ENCODE measurements at regions not wholly inside any gene's neighbourhood (a gene's known extent, or its start where the extent isn't known, plus 50 kb on each side); places are given as distances from the start of the nearest gene placed in this dataset.

DNA sequence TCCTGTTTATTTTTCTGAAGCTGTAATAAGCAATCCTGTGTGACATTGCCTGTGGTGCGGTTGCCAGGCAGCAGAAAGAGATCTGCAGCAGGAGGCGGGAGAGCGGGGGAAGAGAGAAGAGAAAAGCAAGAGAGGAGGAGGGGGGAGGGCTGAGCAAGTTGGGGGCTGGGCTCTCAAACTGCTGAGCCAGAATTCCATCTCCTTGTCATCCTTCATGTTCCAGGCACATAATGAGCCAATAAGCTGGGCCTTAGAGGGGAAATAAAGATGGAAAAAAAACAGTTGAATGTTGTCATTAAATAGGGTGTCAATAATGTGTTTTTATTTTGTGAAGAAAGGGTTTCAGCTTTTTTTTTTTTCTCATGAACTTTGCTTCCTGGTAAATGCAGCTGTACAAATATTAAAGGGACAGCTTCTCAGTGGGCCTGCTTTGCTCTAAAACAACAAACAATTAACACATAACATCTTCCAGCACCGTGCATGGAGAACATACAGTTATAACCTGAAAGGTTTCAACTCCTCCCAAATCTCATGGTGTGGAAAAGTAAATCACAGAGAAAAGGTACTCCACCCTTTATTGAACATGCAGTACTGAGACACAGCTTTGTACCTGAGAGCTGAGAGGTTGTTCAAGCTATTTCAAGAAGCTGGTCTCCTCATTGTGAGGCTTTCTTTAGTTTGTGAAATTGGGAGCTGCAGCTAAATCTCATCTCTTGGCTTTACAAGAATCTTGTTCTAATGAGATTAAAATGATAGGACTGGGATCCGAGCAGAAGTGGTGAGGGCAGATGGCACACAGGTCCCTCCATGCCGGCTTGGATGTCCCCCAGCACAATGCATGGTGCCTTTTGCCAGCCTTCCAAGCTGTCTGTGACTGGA lies 451.1 kb upstream of the KCNMB2 start:
- ATAC-seq, result no peak
- ChIA-PET POLR2A (no interaction called here), CTCF (interaction anchor here (0.7 to 1.6 kb wide), 2 partner anchors 10 to 67 kb away, joined by 3 to 6 read pairs; no protein-coding TSS in a partner anchor)
- Mint-ChIP-seq H3K4me1 (ENCODE audit: low read depth) (peaks cover 16% of the 10 kb centered on the region), H3K4me3 (no peak overlapping the region), H3K27me3 (ENCODE audit: low read depth) (no peaks in the 10 kb centered on the region), H3K9me3 (ENCODE audit: insufficient read depth) (no peaks in the 10 kb centered on the region), H3K36me3 (ENCODE audit: low read depth) (no peaks in the 10 kb centered on the region), H3K27ac (no peak overlapping the region)
- DNase-seq, result peak; percentile 27

DNA sequence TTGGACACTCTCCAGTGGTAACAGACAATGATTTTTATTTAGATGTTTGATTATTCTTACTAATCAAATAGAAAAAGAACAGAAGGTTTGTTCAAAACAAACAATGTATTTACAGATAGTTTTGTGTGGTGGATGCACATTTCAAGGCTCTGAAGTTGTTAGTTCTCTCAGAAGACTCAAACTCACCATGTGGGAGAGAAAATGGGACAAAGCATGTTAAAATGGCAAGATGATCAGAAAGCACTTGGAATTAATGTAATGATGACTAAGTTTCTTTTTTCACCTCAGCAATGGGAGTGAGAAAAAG lies 450.5 kb upstream of the KCNMB2 start:
- no peak overlapping the region for H3K27ac Mint-ChIP-seq
- ChIA-PET POLR2A (no interaction called here), CTCF (no interaction called here)
- no peaks in the 10 kb centered on the region for H3K36me3 Mint-ChIP-seq (ENCODE audit: low read depth)
- H3K4me3 Mint-ChIP-seq, result no peak overlapping the region
- ATAC-seq (no peak), DNase-seq (no peak)
- H3K4me1 Mint-ChIP-seq (ENCODE audit: low read depth), result peaks cover 15% of the 10 kb centered on the region
- no peaks in the 10 kb centered on the region for H3K9me3 Mint-ChIP-seq (ENCODE audit: insufficient read depth)
- no peaks in the 10 kb centered on the region for H3K27me3 Mint-ChIP-seq (ENCODE audit: low read depth)

DNA sequence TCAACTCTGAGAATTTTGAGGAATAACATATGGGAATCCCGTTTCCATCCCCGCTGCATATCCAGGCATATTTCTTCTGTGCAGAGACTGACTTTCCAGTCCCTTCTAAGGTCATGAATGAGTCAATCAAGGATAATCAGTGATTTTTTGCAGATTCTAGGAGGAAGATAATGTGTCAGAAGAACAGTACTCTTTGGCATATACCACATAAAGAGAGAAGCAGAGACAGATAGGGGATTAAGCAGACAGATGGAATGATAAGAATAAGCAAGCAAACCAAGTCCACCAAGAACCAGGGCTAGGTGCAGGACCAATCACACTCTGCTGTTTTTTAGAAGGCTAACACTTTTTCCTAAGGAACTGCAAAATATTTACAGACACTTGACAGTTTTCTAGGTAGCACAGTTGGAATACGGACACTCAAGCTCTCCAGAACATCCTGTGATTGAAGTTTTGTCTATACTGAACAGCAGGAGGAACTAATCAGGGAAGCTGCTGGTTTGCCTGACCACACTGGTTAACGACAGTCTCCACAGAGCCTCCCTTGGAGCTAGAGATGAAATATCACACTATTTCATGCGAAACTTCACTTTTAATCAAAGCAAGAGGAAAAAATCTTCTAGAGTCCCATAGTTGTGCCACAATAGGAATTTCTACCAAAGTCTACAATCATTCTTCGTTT lies 450.0 kb upstream of the KCNMB2 start:
- CTCF ChIA-PET, result no interaction called here

DNA sequence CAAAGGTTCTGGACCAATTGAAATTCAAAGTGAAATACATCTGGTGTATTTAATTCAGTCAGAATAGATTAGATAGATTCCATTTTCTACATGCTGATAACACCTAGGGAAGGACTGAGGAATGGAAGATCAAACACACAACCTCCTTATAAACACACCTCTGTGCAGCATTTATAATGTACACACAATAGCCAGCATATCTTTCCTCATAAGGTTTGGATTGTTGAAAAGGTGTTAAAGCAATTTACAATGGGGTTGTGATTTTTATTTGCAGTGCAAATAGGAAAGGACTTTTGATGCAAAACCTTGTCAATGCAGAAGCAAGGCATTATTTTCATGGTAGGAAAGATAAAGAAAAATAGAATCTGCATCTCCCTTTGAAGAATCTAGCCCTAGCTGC lies 448.9 kb upstream of the KCNMB2 start:
- Mint-ChIP-seq H3K27me3 (ENCODE audit: low read depth) (no peaks in the 10 kb centered on the region), H3K4me3 (no peak overlapping the region), H3K4me1 (ENCODE audit: low read depth) (peaks cover 15% of the 10 kb centered on the region), H3K27ac (no peak overlapping the region), H3K36me3 (ENCODE audit: low read depth) (no peaks in the 10 kb centered on the region), H3K9me3 (ENCODE audit: insufficient read depth) (no peaks in the 10 kb centered on the region)
- ChIA-PET CTCF (no interaction called here), POLR2A (no interaction called here)
- no peak for ATAC-seq
- no peak for DNase-seq

More for the DNA sequence above, 450.0 kb upstream of the KCNMB2 start:
- H3K27ac Mint-ChIP-seq, result no peak overlapping the region
- no peaks in the 10 kb centered on the region for H3K9me3 Mint-ChIP-seq (ENCODE audit: insufficient read depth)
- no peaks in the 10 kb centered on the region for H3K27me3 Mint-ChIP-seq (ENCODE audit: low read depth)
- no peak for DNase-seq
- H3K36me3 Mint-ChIP-seq (ENCODE audit: low read depth), result no peaks in the 10 kb centered on the region
- H3K4me3 Mint-ChIP-seq, result no peak overlapping the region
- POLR2A ChIA-PET, result no interaction called here
- H3K4me1 Mint-ChIP-seq (ENCODE audit: low read depth), result peaks cover 15% of the 10 kb centered on the region
- ATAC-seq, result no peak

DNA sequence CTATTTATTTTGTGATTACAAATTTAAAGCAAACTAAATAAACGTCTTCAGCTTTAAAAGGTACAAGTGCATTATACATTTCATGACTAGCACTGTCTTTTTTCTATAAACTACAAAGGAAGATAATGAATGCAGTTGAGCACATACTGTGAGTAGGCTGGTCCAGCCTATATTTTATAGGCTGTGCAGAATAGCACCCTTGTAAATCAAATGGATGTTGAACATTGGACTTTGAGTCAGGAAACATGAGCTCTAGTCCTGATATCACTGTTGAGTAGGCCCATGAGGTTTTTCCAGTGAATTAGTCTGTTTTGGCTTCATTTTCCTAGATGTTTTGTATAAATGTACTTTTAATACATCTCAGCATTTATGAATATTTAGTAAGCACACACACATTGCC lies 447.3 kb upstream of the KCNMB2 start:
- DNase-seq, result no peak

DNA sequence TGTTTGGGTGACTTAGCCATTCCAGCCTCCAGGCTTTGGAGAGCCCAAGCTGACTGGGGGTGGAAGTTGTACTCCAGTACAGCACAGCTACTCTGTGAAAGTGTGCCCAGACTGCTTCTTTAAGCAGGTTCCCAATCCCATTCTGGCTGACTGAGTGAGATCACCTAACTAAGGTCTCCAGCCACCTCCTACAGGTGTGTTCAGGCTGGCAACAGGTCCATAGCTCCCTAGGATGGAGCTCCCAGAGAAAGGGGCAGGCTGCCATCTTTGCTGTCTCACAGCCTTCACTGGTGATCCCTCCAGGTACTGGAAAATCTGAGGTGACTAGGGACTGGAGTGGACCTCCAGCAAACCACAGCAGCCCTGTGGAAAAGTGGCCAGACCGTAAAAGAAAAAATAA lies 445.3 kb upstream of the KCNMB2 start:
- ATAC-seq (no peak), DNase-seq (no peak)
- H3K27me3 Mint-ChIP-seq (ENCODE audit: low read depth), result no peaks in the 10 kb centered on the region
- H3K9me3 Mint-ChIP-seq (ENCODE audit: insufficient read depth), result peaks cover 4% of the 10 kb centered on the region
- no peaks in the 10 kb centered on the region for H3K4me1 Mint-ChIP-seq (ENCODE audit: low read depth)
- ChIA-PET CTCF (no interaction called here), POLR2A (no interaction called here)
- H3K27ac Mint-ChIP-seq, result no peak overlapping the region
- no peak overlapping the region for H3K4me3 Mint-ChIP-seq
- H3K36me3 Mint-ChIP-seq (ENCODE audit: low read depth), result no peaks in the 10 kb centered on the region

More for the DNA sequence above, 447.3 kb upstream of the KCNMB2 start:
- POLR2A ChIA-PET, result interaction anchor here (0.6 to 0.7 kb wide), 2 partner anchors 9 to 23 kb away, joined by 3 read pairs; no protein-coding TSS in a partner anchor
- Mint-ChIP-seq H3K4me1 (ENCODE audit: low read depth) (peaks cover 15% of the 10 kb centered on the region), H3K27ac (no peak overlapping the region), H3K36me3 (ENCODE audit: low read depth) (no peaks in the 10 kb centered on the region), H3K4me3 (no peak overlapping the region), H3K9me3 (ENCODE audit: insufficient read depth) (no peaks in the 10 kb centered on the region), H3K27me3 (ENCODE audit: low read depth) (no peaks in the 10 kb centered on the region)
- no peak for ATAC-seq
- CTCF ChIA-PET, result no interaction called here

DNA sequence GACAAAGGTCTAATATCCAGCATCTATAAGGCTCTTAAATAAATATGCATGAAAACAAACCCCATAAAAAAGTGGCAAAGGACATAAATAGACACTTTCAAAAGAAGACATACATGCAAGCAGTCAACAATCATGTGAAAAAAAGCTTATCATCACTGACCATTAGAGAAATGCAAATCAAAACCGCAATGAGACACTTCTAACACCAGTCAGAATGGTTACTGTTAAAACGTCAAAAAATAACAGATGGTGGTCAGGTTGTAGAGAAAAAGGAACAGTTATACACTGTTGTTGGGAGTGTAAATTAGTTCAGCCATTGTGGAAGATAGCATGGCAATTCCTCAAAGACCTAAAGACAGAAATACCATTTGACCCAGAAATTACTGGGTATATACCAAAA lies 440.7 kb upstream of the KCNMB2 start:
- ChIA-PET POLR2A (no interaction called here), CTCF (no interaction called here)
- no peak for ATAC-seq
- Mint-ChIP-seq H3K36me3 (ENCODE audit: low read depth) (no peaks in the 10 kb centered on the region), H3K27me3 (ENCODE audit: low read depth) (no peaks in the 10 kb centered on the region), H3K4me1 (ENCODE audit: low read depth) (no peaks in the 10 kb centered on the region), H3K27ac (no peak overlapping the region), H3K4me3 (no peak overlapping the region), H3K9me3 (ENCODE audit: insufficient read depth) (peaks cover 4% of the 10 kb centered on the region)
- DNase-seq, result no peak

DNA sequence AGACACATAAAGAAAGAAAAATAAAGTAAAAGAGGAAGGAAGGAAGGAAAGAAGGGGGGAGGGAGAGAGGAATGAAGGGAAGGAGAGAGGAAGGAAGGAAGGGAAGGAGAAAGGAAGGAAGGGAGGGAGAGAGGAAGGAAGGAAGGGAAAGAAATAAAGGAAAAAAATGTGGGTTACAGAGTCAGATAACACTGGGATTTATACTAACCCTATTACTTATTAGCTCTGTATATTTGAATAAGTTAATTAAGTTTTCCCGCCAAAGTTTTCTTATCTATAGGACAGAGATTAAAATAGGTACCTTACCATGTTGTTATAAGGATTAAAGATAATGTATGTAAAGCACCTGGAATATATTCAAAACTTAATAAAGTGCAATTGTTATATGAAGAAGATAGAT lies 439.3 kb upstream of the KCNMB2 start:
- Mint-ChIP-seq H3K27ac (no peak overlapping the region), H3K36me3 (ENCODE audit: low read depth) (no peaks in the 10 kb centered on the region), H3K4me1 (ENCODE audit: low read depth) (no peaks in the 10 kb centered on the region), H3K4me3 (no peak overlapping the region), H3K27me3 (ENCODE audit: low read depth) (no peaks in the 10 kb centered on the region), H3K9me3 (ENCODE audit: insufficient read depth) (peaks cover 4% of the 10 kb centered on the region)
- POLR2A ChIA-PET, result no interaction called here
- CTCF ChIA-PET, result no interaction called here
- DNase-seq (no peak), ATAC-seq (no peak)

DNA sequence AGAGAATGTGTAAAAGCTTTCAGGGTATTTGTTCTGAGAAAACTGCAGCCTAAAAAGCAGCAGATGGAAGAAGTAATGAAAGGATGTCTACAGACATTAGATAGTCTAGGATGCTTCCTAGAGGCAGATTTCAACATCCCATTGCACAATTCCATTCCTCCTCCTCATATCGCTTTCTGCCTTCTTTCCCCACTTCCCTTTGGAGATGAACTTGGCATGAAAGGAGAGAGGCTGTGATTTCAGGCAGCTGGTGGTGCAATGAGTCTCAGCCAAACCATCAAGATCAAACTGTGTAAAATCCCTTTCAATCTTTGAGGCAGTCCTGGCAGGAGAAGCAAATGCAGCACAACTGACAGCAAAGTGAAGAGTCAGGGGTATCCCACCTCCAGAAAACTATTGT lies 438.7 kb upstream of the KCNMB2 start:
- Mint-ChIP-seq H3K9me3 (ENCODE audit: insufficient read depth) (peaks cover 4% of the 10 kb centered on the region), H3K27me3 (ENCODE audit: low read depth) (no peaks in the 10 kb centered on the region), H3K4me3 (no peak overlapping the region), H3K27ac (no peak overlapping the region), H3K36me3 (ENCODE audit: low read depth) (no peaks in the 10 kb centered on the region), H3K4me1 (ENCODE audit: low read depth) (no peaks in the 10 kb centered on the region)
- no peak for DNase-seq
- ChIA-PET CTCF (no interaction called here), POLR2A (interaction anchor here (1.3 kb wide), 1 partner anchor 8 kb away, joined by 3 read pairs; no protein-coding TSS in a partner anchor)
- ATAC-seq, result no peak

DNA sequence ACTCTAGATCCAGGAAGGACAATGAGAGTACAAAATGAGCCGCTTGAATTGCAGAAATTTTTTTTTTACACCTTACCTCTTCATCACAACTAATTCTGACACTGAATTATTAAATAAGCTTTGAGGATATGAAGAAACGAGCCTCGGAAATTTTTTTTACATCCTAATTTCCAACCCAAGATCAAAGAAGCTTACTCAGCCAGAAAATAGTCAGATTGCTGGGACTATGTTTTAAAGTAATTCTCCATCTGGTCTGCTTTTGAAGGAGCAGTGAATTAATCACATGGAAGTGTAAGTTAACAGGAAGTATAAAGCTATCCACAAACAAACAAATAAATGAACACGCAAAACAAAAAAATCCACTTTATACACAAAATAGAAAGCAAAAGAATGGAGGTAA lies 437.0 kb upstream of the KCNMB2 start:
- ChIA-PET POLR2A (no interaction called here), CTCF (no interaction called here)
- Mint-ChIP-seq H3K4me1 (ENCODE audit: low read depth) (no peaks in the 10 kb centered on the region), H3K4me3 (no peak overlapping the region), H3K36me3 (ENCODE audit: low read depth) (no peaks in the 10 kb centered on the region), H3K27ac (no peak overlapping the region), H3K9me3 (ENCODE audit: insufficient read depth) (peaks cover 4% of the 10 kb centered on the region), H3K27me3 (ENCODE audit: low read depth) (no peaks in the 10 kb centered on the region)
- ATAC-seq, result no peak
- no peak for DNase-seq

DNA sequence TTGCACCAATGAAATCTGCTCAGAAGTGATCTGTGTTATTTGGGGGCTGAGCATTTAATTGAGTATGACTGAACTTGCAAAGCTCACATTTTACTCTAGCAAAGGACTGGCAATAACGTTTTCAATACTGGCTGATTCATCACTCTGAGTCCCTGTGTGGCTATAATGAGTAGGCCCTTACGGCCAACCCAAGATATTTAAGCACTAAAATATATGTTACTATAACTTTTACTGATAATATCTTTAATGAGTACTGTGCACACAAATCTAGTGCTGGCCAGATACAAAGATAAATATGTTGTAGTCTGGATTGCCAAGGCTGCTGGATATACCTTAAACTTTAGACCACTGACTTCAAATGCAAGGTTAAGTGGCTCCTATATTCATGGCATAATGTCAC lies 436.4 kb upstream of the KCNMB2 start:
- POLR2A ChIA-PET, result no interaction called here
- Mint-ChIP-seq H3K36me3 (ENCODE audit: low read depth) (no peaks in the 10 kb centered on the region), H3K4me1 (ENCODE audit: low read depth) (no peaks in the 10 kb centered on the region), H3K4me3 (no peak overlapping the region), H3K9me3 (ENCODE audit: insufficient read depth) (peaks cover 4% of the 10 kb centered on the region), H3K27me3 (ENCODE audit: low read depth) (no peaks in the 10 kb centered on the region), H3K27ac (no peak overlapping the region)
- CTCF ChIA-PET, result no interaction called here
- no peak for ATAC-seq
- no peak for DNase-seq

DNA sequence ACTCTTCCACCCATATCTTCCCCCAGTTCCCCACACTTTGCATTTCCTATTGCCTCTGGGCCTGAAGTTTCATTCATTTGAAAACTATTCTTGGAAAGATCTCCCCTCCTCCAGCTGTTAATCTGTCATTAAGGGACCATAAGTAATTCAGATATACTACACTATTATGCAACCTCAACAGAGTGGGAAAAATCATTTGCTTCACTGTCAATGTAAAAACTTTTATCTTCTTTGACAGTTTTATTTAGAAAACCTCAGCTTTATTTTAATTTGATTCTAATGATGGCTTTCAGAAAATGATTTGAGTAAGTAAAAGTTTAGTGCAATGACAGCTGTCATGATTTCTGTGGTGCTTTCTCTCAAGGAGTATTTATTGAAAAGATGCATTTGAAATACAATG lies 435.3 kb upstream of the KCNMB2 start:
- Mint-ChIP-seq H3K4me3 (no peak overlapping the region), H3K9me3 (ENCODE audit: insufficient read depth) (no peaks in the 10 kb centered on the region), H3K27me3 (ENCODE audit: low read depth) (no peaks in the 10 kb centered on the region), H3K36me3 (ENCODE audit: low read depth) (no peaks in the 10 kb centered on the region), H3K4me1 (ENCODE audit: low read depth) (no peaks in the 10 kb centered on the region), H3K27ac (no peak overlapping the region)
- DNase-seq (no peak), ATAC-seq (no peak)
- ChIA-PET CTCF (no interaction called here), POLR2A (no interaction called here)
